ENCODE measurements at regions not wholly inside any gene's neighbourhood (a gene's known extent, or its start where the extent isn't known, plus 50 kb on each side); places are given as distances from the start of the nearest gene placed in this dataset.

- DNase-seq (ENCODE audit: low spot score) = no peak
Observed at GRCh38 chr6:146886587-146887446, 288.0 kb downstream of the ADGB start.

GRCh38 chr6:146887447-146888077, 288.8 kb downstream of the ADGB start:
- DNase-seq (ENCODE audit: low spot score) = no peak

- DNase-seq (ENCODE audit: low spot score) = no peak
Observed at GRCh38 chr6:146889303-146889702, 290.5 kb downstream of the ADGB start.

- DNase-seq (ENCODE audit: low spot score) = no peak
Observed at GRCh38 chr6:146890172-146890571, 291.4 kb downstream of the ADGB start.

GRCh38 chr6:146890644-146891434, 292.1 kb downstream of the ADGB start:
- no peak for DNase-seq (ENCODE audit: low spot score)

- no peak for DNase-seq (ENCODE audit: low spot score)
Observed at GRCh38 chr6:146891615-146892265, 293.0 kb downstream of the ADGB start.

- DNase-seq (ENCODE audit: low spot score) = no peak
Observed at GRCh38 chr6:146892283-146892612, 293.5 kb downstream of the ADGB start.

GRCh38 chr6:146892613-146893401, 294.0 kb downstream of the ADGB start:
- peak; percentile 72 for DNase-seq (ENCODE audit: low spot score)

GRCh38 chr6:146893690-146894089, 294.9 kb downstream of the ADGB start:
- no peak for DNase-seq (ENCODE audit: low spot score)

GRCh38 chr6:146894624-146895023, 295.9 kb downstream of the ADGB start:
- DNase-seq (ENCODE audit: low spot score) = no peak

- DNase-seq (ENCODE audit: low spot score) = no peak
Observed at GRCh38 chr6:146895101-146895771, 296.5 kb downstream of the ADGB start.

- no peak for DNase-seq (ENCODE audit: low spot score)
Observed at GRCh38 chr6:146895772-146896061, 296.9 kb downstream of the ADGB start.

- no peak for DNase-seq (ENCODE audit: low spot score)
Observed at GRCh38 chr6:146896062-146896813, 297.5 kb downstream of the ADGB start.

- DNase-seq (ENCODE audit: low spot score) = no peak
Observed at GRCh38 chr6:146896960-146897701, 298.4 kb downstream of the ADGB start.

GRCh38 chr6:146898069-146898887, 299.5 kb downstream of the ADGB start:
- DNase-seq (ENCODE audit: low spot score) = no peak

- no peak for DNase-seq (ENCODE audit: low spot score)
Observed at GRCh38 chr6:146898888-146899227, 300.1 kb downstream of the ADGB start.

GRCh38 chr6:146901940-146902816, 302.0 kb upstream of the STXBP5 start:
- DNase-seq (ENCODE audit: low spot score) = no peak

- DNase-seq (ENCODE audit: low spot score) = no peak
Observed at GRCh38 chr6:146902846-146903245, 301.4 kb upstream of the STXBP5 start.
